Uterus (tissue), 2 donors: ENCODE measurements at regions not wholly inside any gene's neighbourhood (a gene's known extent, or its start where the extent isn't known, plus 50 kb on each side); places are given as distances from the start of the nearest gene placed in this dataset.

ENCODE experiments used
- CTCF ChIP-seq, 4 experiments: fragments of 200-600 bp in 2 of 4; fragments of 450-650 bp in 2 of 4; sonication (generic) in 2 of 4; IDR thresholded peaks; one replicate each; pipeline ENCODE4 v1.5.1; 2016 to 2019; ENCODE audit warnings: antibody characterized with exemption in 4 of 4, mild to moderate bottlenecking in 2 of 4, moderate library complexity in 1 of 4
- POLR2A ChIP-seq, 2 donors: fragments of 450-650 bp; IDR thresholded peaks; one replicate each; pipeline ENCODE4 v1.6.1; 2016; ENCODE audit warnings: antibody characterized with exemption in 2 of 2, mild to moderate bottlenecking in 1 of 2, moderate library complexity in 1 of 2

- no peak for TF ChIP-seq POLR2A (IDR thresholded peaks at IDR 0.05)
- TF ChIP-seq CTCF (IDR thresholded peaks at IDR 0.05): no peak
These were observed 300.0 kb upstream of the TRPC7 start for GRCh38 chr5:136665331-136665730.
